BJ (cell line): ENCODE measurements at regions not wholly inside any gene's neighbourhood (a gene's known extent, or its start where the extent isn't known, plus 50 kb on each side); places are given as distances from the start of the nearest gene placed in this dataset.

Experiments
- CTCF ChIA-PET: fragments of 350-600 bp; formaldehyde crosslinking; extraction: SDS; loops from one replicate; lab custom pipeline; 2021; ENCODE audit warnings: antibody characterized with exemption, inconsistent platforms; lab: Yijun Ruan, JAX
- POLR2A ChIA-PET: fragments of 300-600 bp; sonication (Branson Sonifier 250); formaldehyde crosslinking; extraction: SDS; loops from one replicate; lab custom pipeline; 2021; ENCODE audit warnings: antibody characterized with exemption; lab: Charles Lee
- DNase-seq: peaks from one replicate; pipeline ENCODE4 v3.0.0-alpha.2; 2011; ENCODE audit warnings: low read depth
- H3K27me3 ChIP-seq: 2 replicates; pipeline ENCODE4 v1.6.0; 2011; ENCODE audit warnings: low read length; ENCODE audit not compliant: control insufficient read depth, insufficient read depth
- H3K36me3 ChIP-seq: 2 replicates; pipeline ENCODE4 v1.5.1; 2011; ENCODE audit warnings: low read length; ENCODE audit not compliant: control insufficient read depth, insufficient read depth
- H3K4me3 ChIP-seq: 2 replicates; pipeline ENCODE4 v1.5.1; 2011; ENCODE audit warnings: low read depth, mild to moderate bottlenecking, control low read depth, low read length
- CTCF ChIP-seq: IDR thresholded peaks from 2 replicates; pipeline ENCODE4 v1.5.1; 2011; ENCODE audit warnings: low read depth, mild to moderate bottlenecking, control low read depth, inconsistent platforms, low read length, moderate library complexity; ENCODE audit not compliant: insufficient read depth

GRCh38 chr20:54875307-54875706, 399.9 kb downstream of the DOK5 start:
- CTCF ChIA-PET, result no interaction called here
- Histone ChIP-seq H3K36me3 (no peaks in the 10 kb centered on the region), H3K27me3 (no peaks in the 10 kb centered on the region), H3K4me3 (no peak overlapping the region)
- TF ChIP-seq CTCF, result no peak
- POLR2A ChIA-PET, result no interaction called here
- no peak for DNase-seq

GRCh38 chr20:54874718-54875117, 399.3 kb downstream of the DOK5 start:
- TF ChIP-seq CTCF, result no peak
- POLR2A ChIA-PET, result no interaction called here
- no peak overlapping the region for H3K4me3 ChIP-seq
- H3K27me3 ChIP-seq, result no peaks in the 10 kb centered on the region
- H3K36me3 ChIP-seq, result no peaks in the 10 kb centered on the region
- no peak for DNase-seq
- CTCF ChIA-PET, result no interaction called here

- Histone ChIP-seq H3K27me3 (no peaks in the 10 kb centered on the region), H3K36me3 (no peaks in the 10 kb centered on the region), H3K4me3 (no peak overlapping the region)
- TF ChIP-seq CTCF, result no peak
- no peak for DNase-seq
- POLR2A ChIA-PET, result no interaction called here
- CTCF ChIA-PET, result no interaction called here
These were observed 397.0 kb downstream of the DOK5 start for GRCh38 chr20:54872440-54872839.

- DNase-seq, result no peak
- Histone ChIP-seq H3K36me3 (no peaks in the 10 kb centered on the region), H3K4me3 (no peak overlapping the region), H3K27me3 (no peaks in the 10 kb centered on the region)
- no peak for TF ChIP-seq CTCF
- ChIA-PET POLR2A (no interaction called here), CTCF (no interaction called here)
These were observed 394.4 kb downstream of the DOK5 start for GRCh38 chr20:54869765-54870164.

- Histone ChIP-seq H3K36me3 (no peaks in the 10 kb centered on the region), H3K27me3 (no peaks in the 10 kb centered on the region), H3K4me3 (no peak overlapping the region)
- TF ChIP-seq CTCF, result no peak
- POLR2A ChIA-PET, result no interaction called here
- DNase-seq, result no peak
- CTCF ChIA-PET, result no interaction called here
These were observed 389.9 kb downstream of the DOK5 start for GRCh38 chr20:54865273-54865672.
